Brain microvascular endothelial cell (primary cell): ENCODE measurements at regions not wholly inside any gene's neighbourhood (a gene's known extent, or its start where the extent isn't known, plus 50 kb on each side); places are given as distances from the start of the nearest gene placed in this dataset.
"Not testable (repeated sequence)": the region's sequence is repeated elsewhere in the genome, so short reads cannot be mapped to it uniquely, and the experiment has no call there.

Experiments
- DNase-seq: peaks from one replicate; pipeline ENCODE4 v3.0.0-alpha.2; 2020
- H3K27ac ChIP-seq: fragments of 250-450 bp; sonication (Bioruptor Pico); 2 replicates; pipeline ENCODE4 v1.5.1; 2020; ENCODE audit warnings: mild to moderate bottlenecking, moderate library complexity
- H3K27me3 ChIP-seq: fragments of 250-450 bp; sonication (Bioruptor Pico); replicated peaks from 2 replicates; pipeline ENCODE4 v1.5.1; 2020; ENCODE audit warnings: mild to moderate bottlenecking
- H3K36me3 ChIP-seq: fragments of 250-450 bp; sonication (Bioruptor Pico); replicated peaks from 2 replicates; pipeline ENCODE4 v1.5.1; 2020; ENCODE audit warnings: mild to moderate bottlenecking
- H3K4me3 ChIP-seq: 2 replicates; pipeline ENCODE4 v1.5.1; 2011; ENCODE audit warnings: low read depth, mild to moderate bottlenecking, control low read depth, low read length, moderate library complexity
- CTCF ChIP-seq: IDR thresholded peaks from 2 replicates; pipeline ENCODE4 v1.5.1; 2011; ENCODE audit warnings: low read depth, mild to moderate bottlenecking, moderate library complexity, low read length, control low read depth, inconsistent platforms; ENCODE audit errors: missing control alignments
- in situ Hi-C: cut with HindIII; loops from 2 replicates; pipeline ENCODE4 v1.10.0; 2017; ENCODE audit warnings: low sequenced_read_pairs, low pct_ligation_motif_present

GRCh38 chr9:102445906-102446305 lies 549.2 kb upstream of the CYLC2 start:
- Histone ChIP-seq H3K27me3 (no peaks in the 10 kb centered on the region), H3K4me3 (no peak overlapping the region), H3K36me3 (no peaks in the 10 kb centered on the region), H3K27ac (no peak overlapping the region)
- in situ Hi-C loops = no loop called here
- no peak for TF ChIP-seq CTCF
- no peak for DNase-seq

DNA sequence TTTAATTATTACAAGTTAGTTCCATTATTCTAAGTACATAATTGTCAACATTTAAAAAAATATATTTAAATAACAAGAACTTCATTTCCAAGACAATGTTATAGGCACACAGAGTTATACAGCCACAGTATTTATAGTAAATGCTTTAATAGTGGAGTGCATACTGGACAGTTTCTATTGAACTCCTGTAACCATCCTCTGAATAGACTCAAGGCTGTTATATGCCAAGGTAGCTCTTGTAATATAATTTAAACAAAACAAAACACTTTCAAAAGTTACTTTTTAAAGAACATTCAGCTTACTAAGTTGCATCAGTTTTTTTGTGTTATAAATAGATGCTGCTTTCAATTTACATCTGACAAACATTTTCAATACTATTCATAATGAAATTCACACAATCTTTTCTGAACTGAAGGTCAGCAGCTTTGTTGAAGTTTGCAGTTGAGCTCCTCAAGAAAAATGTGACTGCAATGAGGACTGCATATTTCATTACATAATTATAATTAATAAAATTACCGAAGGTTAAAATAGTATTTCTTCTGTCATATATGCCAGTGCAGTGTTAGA lies 549.9 kb upstream of the CYLC2 start:
- in situ Hi-C loops = no loop called here
- DNase-seq = no peak
- H3K27me3 ChIP-seq = no peaks in the 10 kb centered on the region
- no peak overlapping the region for H3K27ac ChIP-seq
- H3K36me3 ChIP-seq = no peaks in the 10 kb centered on the region
- no peak for TF ChIP-seq CTCF
- no peak overlapping the region for H3K4me3 ChIP-seq

DNA sequence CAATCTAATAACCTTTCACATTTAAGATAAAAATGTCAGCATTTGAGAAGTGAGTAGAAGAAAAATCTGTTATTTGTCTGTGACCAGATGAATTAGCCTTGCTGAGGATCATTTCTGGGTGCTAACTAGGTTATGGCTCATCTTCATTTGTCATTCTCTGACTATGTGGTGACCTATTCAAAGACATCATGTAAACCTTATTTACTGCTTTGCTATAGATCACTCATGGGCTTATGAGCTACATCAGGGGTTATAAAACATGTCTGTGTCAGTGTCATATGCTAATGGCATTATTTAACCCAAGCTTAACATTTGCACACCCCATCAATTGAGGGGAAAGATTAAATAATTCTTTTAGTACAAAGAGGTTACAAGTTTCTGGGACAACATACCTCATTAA lies 555.5 kb upstream of the CYLC2 start:
- H3K27ac ChIP-seq = no peak overlapping the region
- DNase-seq = no peak
- no peaks in the 10 kb centered on the region for H3K27me3 ChIP-seq
- no peak for TF ChIP-seq CTCF
- in situ Hi-C loops = no loop called here
- no peaks in the 10 kb centered on the region for H3K36me3 ChIP-seq
- H3K4me3 ChIP-seq = no peak overlapping the region

GRCh38 chr9:102436599-102436998 lies 558.5 kb upstream of the CYLC2 start:
- H3K36me3 ChIP-seq, H3K27me3 ChIP-seq, DNase-seq, H3K4me3 ChIP-seq, in situ Hi-C loops, H3K27ac ChIP-seq: not testable (repeated sequence)

DNA sequence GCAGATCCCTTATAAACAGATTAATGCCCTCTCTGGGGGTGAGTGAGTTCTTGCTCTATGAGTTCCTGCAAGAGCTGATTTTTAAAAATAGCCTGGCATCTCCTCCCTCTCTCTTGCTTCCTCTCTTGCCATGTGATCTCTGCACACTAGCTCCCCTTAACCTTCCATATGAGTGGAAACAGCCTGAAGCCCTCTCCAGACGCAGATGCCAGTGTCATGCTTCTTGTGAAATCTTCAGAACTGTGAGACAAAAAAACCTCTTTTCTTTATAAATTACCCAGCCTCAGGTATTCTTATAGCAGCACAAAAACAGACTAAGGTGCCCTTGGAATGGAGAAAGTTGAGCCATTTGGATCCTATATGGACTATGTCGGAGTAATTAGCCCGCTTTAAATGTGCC lies 559.7 kb upstream of the CYLC2 start:
- in situ Hi-C loops = no loop called here
- H3K4me3 ChIP-seq = no peak overlapping the region
- no peaks in the 10 kb centered on the region for H3K36me3 ChIP-seq
- no peaks in the 10 kb centered on the region for H3K27me3 ChIP-seq
- no peak for TF ChIP-seq CTCF
- no peak for DNase-seq
- H3K27ac ChIP-seq = no peak overlapping the region

- no peak overlapping the region for H3K4me3 ChIP-seq
- no peak for TF ChIP-seq CTCF
- no peak for DNase-seq
- in situ Hi-C loops = no loop called here
- H3K36me3 ChIP-seq = no peaks in the 10 kb centered on the region
- H3K27me3 ChIP-seq = no peaks in the 10 kb centered on the region
- H3K27ac ChIP-seq = no peak overlapping the region
Observed at GRCh38 chr9:102434545-102434944, 560.6 kb upstream of the CYLC2 start.
